HG03565 (cell line): ENCODE measurements at regions not wholly inside any gene's neighbourhood (a gene's known extent, or its start where the extent isn't known, plus 50 kb on each side); places are given as distances from the start of the nearest gene placed in this dataset.

ENCODE experiments used
- ATAC-seq: cut with Tn5 transposase; IDR thresholded peaks from one replicate; pipeline ENCODE4 v1.9.1; 2021; ENCODE audit warnings: mild to moderate bottlenecking, moderate library complexity; ENCODE audit not compliant: unreplicated experiment

DNA sequence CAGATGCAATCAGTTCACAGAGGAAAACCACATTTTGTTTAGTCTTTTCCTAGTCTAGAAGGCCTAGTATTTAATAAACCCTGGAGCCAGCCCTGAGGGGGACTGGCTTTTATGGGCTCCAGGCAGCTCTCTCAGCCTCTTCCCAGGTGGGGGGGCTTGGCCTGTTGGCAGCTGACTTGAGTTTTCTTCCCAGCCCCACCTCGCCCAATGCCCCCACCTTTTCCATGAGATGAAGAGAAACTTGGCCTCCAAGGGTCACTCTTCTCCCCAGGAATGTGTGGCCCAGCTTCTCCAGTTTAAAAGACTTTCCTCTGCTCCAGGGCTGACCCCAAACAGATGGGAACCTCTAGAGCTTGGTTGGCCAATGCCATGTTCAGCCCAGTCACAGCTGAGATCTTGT, 196.1 kb downstream of the BMP7 start:
- ATAC-seq = no peak

DNA sequence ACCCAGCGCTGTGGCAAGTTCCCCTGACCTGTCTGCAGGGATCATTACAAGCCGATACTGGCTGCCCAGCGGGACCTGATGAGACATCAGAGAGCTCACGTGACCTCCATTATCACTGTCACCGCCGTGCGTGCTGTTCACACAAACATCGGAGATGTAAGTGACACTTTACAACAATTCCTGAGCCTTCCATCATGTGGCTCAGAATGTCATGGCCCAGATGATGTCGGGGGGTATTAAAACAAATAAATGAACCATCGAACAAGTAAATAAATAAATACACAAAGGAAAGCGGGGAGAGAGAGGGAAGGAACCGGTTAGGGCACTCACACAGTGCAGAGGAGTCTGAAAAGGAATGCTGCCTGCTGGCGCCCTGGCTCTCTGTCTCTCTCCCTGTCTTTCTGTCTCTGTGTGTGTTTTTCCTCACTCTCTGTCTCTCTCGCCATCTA, 195.1 kb downstream of the BMP7 start:
- ATAC-seq = no peak

DNA sequence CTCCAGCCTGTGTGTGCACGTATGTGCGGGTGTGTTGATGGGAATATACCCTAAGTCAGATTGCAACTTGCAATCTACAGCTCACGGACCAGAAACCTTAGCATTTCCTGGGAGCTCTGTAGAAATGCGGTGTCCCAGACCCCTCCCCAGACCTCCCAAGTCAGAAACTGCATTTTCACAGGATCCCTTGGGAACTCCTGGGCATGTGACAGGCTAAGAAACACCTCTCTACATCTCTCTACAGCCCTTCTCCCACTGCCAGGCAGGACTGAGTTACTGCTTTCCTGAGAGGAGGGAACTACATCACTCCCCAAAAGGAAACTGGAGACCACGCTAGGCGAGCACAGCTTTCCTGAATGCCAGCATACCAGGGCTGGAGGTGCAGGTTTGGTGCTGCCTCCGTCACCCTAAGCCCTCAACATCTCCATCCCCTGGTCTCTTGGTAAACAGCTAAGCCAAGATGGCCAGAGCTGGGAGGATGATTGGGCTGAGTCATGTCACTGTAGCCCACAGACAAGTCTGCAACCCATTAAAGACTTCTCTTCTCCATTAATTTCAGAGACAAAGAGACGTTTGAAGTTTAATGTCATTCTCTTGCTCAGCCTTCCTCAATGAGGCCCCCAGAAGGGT, 194.4 kb downstream of the BMP7 start:
- ATAC-seq = no peak

DNA sequence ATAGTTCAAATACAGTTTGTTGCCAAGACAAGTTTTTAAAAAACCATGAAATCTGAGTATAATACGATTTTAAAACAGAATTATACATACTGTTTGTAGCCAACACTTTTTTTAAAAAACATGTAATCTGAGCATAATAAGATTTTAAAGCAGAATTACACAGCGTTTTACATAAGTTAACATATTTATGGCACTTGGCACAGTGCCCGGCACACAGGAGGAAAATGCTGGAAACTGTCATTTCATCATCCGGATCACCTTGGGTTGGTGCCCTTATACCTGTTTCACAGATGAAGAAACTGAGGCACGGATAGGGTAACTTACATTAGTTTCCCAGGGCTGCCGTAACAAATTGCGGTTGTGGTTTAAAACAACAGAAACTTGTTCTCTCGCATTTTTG, 193.0 kb downstream of the BMP7 start:
- no peak for ATAC-seq

DNA sequence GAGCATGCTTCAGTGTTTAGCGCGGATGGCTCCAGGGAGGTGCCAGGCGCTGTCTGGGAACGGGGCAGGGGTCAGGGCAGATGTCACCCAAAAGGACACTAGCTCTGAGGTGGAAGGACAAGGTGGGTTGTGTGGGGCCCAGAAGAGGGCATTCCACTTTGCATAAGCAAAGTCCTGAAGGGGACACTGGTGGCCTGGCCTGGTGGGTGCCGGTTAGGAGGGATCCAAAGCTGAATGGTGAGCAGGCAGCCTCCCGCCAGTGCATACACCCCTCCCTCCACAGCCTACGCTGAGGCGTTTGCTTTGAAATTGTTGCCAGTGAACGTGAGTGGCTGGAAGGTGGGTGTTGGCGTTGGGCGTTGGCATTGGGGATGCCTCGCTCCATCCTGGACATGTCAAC, 192.1 kb downstream of the BMP7 start:
- no peak for ATAC-seq

DNA sequence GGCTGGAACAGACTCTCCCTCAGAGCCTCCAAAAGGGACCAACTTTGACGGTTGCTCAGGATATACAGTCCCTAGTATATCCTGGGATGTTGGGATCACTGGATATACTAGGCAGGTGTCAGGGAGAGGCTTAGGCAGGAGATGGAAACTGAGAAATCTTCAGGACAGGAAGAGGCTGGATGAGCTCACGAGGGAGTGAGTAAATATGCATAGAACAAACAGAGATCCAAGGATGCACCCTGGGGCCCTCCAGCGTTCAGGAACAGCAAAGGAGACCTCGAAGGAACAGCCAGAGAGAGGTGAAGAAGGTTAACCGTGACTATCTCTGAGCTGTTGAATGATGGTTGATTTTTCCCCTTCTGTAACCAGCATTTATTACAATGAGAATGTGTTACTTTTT, 191.3 kb downstream of the BMP7 start:
- ATAC-seq = no peak

DNA sequence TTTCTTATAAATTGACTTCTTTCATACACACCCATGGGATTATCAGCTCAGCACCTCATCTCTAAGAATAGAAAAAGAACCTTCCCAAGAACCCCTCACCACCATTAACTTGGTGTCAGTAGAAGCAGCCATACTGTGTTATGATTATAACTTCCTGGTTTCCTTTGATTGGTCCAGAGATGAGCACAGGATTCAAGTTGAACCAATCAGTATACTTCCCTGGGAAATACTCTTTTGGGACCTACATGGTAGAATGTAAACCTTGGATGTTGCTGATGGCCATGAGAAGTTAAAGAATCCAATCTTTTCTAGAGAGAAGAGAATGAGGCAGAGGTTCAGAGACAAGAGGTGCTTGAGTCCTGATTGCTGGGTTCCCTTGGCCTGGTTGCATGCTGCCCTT, 190.8 kb downstream of the BMP7 start:
- ATAC-seq = no peak

DNA sequence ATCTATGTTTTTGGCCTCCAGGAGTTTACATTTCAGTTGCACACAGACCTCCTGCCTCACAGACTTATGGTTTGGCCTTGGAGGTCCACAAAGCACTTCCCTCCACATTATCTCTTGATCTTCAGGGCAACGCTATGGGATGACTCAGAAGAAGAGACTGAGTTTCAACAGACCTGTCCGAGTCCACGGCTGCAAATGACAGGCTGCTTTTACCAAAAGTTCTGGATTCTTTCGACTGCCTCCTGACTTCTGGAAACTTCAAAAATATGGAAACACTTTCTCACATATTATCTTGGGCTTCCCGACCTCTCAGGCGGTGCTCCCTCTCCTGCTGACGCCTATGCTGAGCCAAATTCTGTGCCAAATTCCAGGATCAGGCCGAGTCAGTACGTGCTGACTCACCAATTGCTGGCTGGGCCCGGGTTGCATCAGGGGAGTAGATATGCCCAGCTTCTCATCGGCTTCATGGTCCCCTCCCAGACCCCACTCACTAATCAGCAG, 190.2 kb downstream of the BMP7 start:
- ATAC-seq = no peak

DNA sequence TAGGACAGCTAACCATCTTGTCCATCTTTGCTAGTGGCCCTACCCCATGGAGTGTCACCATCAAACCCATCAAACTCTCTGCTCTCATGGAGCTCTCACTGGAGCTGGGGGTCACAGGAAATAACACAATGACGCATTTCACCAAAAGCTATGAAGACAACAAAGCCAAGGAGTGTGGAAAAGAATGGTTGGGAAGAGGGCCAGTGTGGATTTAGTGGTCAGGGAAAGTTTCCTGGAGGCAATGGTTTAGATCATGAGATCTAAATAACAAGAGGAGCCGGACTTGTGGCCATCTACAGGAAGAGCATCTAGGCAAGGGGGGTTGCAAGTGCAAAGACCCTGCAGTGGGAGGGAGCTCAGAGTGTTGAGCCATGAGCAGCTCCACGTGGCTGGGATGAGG, 189.5 kb downstream of the BMP7 start:
- ATAC-seq = no peak

DNA sequence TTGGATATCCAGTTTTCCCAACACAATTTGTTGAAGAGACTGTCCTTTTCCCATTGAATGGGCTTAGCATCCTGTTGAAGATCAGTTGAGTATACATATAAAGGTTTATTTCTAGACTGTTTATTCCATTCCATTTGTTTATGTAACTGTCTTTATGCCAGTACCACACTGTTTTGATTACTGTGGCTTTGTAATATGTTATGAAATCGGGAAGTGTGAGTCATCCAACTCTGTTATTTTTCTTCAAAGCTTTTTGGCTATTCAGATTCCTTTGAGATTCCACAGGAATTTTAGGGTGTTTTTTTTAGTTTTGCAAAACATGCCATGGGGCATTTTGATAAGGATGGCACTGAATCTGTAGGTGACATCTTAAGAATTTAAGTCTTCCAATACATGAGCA, 188.3 kb downstream of the BMP7 start:
- no peak for ATAC-seq

DNA sequence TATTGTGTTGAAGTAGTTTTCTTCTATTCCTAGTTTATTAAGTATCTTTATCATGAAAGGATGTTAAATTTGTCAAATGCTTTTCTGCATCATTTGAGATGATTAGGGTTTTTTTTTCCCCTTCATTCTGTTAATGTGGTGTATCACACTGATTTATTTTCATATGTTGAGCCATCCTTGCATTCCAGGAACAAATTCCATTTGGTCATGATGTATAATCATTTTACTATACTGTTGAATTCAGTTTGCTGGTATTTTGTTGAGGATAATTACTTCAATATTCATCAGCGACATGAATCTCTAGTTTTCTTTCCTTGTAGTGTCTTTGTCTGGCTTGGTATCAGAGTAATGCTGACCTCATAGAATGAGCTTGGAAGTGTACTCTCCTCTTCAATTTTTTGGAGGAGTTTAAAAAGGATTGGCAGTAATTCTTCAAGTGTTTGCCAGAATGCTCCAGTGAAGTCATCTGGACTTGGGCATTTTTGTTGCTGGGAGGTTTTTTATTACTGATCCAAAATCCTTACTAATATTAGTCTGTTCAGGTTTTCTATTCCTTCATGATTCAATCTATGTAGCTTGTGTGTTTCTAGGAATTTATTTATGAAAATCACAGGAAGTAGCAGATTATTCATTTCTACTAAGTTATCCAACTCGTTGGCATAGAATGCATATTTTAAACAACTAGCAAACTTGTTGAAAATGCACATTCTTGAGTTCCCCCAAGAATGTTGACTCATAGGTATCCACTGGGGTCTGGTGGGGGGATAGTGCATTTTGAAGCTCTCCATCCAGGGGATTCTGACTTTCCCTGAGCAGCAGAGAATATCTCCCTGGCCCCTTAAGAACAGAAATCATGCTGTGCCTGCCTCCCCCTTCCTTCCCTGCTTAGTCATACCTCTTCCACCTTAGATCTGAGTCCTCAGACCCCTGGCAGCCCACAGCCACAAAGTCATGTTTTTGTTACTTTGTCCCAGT, 187.1 kb downstream of the BMP7 start:
- ATAC-seq = no peak

DNA sequence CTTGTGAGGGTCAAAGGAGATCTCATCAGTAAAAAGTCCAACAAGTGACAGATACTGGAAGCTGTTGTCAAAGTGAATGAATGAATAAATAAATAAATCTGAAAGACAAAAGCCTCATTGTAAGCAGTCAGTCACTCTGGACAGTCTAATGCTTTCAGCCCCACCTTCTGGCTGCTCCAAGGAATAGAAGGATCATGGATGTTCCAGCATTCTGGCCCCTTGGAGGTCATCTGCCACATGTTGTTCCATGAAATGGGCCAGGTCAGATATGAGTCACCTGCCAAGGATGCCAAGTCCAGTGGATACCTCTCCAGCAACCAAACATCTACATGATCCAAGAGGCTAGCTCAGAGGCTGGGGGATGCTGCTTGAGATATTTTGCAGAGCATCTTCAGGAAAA, 185.6 kb downstream of the BMP7 start:
- no peak for ATAC-seq

DNA sequence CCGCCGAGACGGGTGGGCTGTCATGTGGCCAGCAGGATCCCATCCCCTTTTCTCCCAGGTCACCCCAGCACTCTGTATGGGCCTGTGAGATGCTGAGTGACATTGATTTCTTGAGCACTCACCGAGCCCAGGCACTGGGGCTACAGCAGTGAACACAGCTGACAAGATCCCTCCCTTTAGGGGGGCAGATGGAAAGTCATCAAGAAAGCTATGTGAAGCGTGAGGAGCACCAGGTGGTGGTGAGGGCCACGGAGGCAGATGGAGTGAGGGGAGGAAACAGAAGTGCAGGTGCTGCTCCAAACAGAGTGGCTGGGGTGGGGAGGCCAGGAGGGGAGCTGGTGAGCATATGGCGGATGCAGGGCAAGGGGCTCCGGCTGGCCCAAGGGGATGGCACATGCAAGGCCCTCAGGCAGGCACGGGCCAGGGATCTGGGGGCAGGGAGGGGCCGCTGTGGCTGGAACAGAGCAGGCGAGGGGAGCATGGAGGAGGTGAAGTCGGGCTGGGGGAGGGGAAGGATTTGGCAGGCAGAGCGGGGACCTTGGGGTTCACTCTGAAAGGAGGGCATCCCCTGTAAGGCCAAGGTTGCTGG, 184.0 kb downstream of the BMP7 start:
- no peak for ATAC-seq

DNA sequence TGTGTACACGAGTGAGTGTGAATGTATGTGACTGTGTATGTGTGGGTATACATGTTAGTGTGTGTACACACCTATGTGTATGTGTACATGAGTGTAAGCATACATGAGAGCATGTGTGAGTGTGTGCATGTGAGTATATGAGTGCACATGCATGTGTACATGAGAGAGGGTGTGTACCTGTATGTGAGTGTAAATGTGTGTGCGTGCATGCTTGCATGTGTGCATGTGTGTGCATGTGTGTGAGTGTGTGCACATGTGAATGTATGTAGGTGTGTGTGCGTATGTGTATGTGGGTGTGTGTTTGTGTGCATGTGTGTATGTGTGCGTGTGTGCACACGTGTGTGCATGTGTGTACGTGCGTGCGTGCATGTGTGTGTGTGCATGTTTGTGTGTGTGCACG, 183.4 kb downstream of the BMP7 start:
- no peak for ATAC-seq

DNA sequence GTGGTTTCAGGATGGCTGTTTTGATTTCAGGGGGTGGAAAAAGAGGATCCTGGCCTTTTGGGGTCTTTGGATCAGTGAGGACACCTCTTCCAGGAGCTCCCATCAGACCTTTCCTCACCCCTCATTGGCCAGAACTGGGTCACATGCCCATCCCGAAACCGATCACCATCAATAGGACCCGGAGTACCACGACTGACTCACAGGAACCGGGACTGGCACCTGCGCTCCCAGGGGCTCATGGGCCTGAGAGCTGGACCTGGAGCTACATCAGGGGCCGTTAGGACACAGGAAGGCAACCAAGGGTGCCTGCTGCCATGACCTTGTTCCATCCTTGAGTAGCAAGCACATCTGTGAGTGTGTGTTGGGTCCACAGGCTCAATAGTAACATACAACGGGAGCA, 180.4 kb downstream of the BMP7 start:
- no peak for ATAC-seq

DNA sequence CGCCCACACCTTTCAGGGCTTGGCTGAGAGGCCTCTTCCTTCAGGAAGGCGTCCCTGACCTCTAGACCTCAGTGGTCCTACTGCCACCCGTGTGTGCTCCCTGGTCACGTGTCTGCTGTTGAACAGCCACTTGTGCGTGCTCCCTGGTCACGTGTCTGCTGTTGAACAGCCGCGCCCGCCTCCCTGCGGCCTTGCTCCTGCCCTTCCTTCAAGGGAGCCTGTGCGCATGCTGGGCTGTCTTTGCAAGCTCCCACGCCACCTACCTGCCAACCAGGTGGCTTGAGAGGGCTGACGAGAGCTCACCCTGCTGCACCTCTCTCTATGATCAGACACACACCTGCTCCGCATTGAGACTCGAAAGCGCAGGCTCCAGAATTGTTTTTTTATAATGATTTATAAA, 179.3 kb downstream of the BMP7 start:
- ATAC-seq = no peak

DNA sequence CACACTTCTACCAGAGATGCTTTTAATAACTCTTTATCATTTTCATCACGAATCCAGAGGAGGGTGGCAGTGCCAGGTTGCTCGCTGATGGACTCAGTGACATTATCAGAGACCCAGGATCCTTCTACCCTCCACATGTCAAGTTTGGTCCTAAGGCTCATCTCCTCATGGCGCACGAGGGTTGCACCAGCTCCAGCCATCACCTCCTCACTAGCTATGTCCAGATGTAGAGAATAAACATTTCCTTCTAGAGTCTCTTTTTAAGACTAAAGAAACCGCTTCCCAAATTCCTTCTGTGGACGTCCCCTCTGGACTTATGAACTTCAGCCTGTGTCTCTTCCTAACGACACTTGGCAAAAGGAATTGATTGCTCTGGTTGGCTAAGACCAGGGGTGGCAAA, 178.7 kb downstream of the BMP7 start:
- ATAC-seq = no peak

DNA sequence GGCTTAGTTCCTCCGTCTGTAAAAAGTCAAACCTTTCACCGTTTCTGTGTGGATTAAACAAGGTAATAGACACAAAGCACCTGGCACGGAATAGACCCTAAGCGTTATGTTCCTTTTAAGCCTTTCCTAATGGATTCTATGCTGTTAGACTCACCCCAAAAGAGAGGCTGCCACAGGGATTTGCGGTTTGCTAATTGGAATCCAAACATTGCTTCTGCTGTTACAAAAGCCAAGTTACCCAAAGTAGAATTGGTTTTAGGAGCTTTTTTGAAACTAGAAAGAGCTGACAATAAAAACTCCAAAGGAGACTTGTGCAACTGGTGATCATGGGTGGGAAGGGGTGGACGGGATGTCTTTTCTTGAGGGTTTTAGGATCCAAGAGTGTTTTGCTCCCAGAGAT, 178.0 kb downstream of the BMP7 start:
- no peak for ATAC-seq

DNA sequence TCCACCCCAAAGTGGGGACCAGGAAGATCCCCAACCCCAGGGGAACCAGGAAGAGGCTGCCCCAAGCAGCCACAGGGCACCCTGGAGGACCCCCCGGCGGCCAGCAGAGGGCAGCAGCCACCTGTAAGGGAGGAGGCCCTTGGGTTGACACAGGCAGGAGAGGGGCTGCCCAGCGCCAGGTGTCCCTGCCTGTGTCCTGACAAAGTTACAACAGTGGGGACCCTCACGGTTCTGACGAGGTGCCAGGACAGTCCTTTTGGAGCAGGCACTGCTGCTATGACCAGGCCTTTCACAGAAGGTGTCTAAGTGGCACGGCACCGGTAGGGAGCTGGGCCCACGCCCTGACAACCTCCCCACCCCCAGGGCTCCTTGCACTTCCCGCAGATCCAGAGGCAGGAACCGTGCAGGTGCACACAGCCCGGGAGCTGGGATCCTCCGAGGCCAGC, 176.7 kb downstream of the BMP7 start:
- ATAC-seq = peak; percentile 54

DNA sequence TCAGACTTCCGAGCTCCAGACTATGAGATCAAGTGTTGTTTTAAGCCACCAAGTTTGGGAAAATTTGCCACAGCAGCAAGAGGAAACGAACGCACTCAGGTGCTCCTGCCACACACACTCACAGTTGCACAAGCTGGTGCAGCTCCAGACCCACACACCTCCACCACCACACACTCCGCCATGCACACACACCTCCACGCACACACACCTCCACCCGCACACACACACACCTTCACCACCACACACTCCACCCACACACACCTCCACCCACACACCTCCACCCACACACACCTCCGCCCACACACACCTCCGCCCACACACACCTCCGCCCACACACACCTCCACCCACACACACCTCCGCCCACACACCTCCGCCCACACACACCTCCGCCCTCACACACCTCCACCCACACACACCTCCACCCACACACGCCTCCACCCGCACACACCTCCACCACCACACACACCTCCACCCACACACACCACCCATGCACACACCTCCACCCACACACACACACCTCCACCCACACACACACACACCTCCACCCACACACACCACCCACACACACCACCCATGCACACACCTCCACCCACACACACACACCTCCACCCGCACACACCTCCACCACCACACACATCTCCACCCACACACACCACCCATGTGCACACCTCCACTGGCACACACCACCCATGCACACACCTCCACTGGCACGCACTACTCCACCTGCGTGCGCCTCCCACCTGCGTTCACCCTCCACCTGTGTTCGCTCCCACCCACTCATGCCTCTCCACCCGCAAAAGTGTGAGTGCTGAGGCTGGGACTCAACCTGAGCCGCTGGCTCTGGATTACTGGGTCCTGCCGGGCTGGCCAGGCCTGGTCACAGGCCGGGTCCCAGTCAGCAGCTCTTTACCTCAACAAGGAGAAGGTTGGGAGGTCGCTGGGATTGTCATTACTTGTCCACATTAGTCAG, 175.6 kb downstream of the BMP7 start:
- no peak for ATAC-seq

DNA sequence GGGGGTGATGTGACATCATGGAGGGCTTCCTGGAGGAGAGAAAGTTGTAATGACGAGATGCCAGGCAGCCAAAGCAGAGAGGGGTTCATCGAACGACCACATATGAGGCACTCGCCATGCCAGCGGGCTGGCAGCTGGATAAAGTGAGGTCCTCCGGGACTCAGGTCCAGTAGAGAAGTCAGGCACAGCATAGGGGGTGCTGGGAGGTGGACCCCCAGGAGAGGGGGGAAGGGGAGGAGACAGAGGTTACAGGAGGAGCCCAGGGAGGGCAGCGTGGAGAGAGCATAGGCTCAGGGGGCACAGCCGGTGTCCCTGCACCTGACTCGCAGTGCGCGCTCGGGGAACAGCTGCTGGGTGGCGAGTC, 174.7 kb downstream of the BMP7 start:
- no peak for ATAC-seq
